Fibroblast of skin of left quadriceps (primary cell): ENCODE measurements at regions not wholly inside any gene's neighbourhood (a gene's known extent, or its start where the extent isn't known, plus 50 kb on each side); places are given as distances from the start of the nearest gene placed in this dataset.
A peak's percentile ranks its signal among the peaks of the same experiment; 100 is the strongest.
"Not testable (repeated sequence)": the region's sequence is repeated elsewhere in the genome, so short reads cannot be mapped to it uniquely, and the experiment has no call there.

Experiments used
- DNase-seq, 2 experiments: peaks; one replicate each; pipeline ENCODE4 v3.0.0-alpha.2; 2013; ENCODE audit warnings: low read depth in 2 of 2

DNA sequence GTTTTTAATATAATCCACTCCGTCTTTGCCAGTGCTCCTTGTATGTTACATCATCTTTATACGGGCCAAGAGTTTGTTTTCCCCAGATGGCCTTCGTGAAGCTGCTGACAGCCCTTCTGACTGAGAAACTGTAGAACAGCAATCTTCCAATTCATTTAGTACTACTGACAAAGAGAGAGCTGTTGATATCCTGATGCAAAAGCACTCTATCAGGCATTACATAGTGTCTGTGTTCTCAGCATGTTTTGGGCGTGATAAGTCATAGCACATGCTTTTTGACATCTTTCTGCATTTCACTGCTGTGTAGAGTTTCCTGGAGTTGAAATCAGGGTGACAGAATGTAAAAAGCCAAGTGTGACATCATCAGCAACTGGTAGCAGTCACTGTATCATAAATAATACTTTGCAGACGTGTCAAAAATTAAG is 746.3 kb upstream of the FAM241A start:
- peak; percentile 69 to 71 for DNase-seq

DNA sequence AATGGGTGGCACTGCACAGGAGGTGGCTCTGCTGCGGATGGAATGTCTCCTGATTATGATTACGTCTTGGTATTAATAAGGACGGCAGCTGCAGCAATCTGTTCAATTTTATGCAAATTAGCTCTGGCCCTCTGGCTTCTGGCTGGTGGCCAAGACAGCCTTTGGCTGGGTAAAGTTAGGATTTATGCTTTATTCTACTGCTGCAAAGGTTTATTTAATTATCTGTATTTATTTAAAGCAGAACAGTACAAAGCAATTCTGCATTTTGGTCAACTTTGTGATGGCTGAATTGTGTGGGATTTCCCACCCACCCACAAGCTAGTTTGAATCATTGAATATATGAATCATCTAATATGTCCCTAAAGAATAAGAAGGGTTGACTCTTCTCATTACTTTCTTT is 745.6 kb upstream of the FAM241A start:
- peak; percentile 38 to 50 for DNase-seq

DNA sequence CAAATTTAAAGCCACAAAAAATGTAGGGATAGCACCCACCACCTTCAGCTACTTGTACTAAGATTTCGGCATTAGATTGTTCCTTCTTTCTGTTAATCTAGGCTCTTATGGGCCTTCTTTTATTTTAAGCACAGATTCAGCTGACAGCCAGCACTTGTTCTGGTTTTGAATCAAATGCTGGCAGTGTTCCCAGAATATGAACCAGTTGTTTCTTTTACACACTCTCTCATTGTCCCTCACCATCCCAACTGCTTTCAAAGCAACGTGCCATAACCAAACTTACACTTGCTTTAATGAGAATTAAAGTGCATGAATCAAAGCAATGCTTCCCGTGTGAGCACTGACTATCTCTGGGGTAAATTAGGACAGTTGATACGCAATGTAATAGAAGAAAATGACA is 744.5 kb upstream of the FAM241A start:
- DNase-seq: peak; percentile 56 to 58

DNA sequence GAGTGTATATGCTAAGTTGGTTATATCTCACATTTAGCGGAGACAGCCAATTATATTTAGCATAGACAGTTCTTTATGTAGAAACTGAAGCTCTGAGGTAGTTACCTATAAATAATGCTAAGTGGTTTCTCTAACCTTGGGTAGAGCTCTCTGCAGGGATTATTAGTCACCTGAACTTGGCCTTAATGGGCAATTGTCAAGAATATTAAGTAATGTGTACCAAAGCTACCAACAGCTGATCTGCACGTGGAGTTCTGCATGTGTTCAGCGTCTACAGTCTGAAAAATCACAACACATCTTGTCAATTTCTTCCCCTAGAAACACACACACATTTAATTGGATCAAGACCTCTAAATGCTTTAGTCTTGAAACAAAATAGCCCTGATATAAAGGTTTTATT is 740.6 kb upstream of the FAM241A start:
- DNase-seq: no peak

DNA sequence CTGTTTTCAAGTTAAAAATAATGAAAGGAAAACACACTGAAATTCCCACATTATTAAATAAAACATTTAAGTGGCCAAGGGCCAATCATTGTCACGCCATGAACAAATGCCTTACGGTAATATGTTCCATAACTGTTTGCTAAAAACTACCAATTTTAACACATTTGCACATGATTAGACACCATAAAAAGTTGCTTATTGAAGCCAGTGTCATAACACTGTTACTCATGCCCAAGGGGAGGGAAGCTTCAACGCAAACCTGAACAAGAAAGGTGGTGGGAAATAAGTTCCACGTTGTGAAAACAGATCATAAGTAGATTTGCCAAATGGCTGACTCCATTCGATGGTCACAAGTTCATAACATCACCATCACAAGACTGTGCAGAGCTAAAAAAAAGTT is 739.3 kb upstream of the FAM241A start:
- DNase-seq: no peak

DNA sequence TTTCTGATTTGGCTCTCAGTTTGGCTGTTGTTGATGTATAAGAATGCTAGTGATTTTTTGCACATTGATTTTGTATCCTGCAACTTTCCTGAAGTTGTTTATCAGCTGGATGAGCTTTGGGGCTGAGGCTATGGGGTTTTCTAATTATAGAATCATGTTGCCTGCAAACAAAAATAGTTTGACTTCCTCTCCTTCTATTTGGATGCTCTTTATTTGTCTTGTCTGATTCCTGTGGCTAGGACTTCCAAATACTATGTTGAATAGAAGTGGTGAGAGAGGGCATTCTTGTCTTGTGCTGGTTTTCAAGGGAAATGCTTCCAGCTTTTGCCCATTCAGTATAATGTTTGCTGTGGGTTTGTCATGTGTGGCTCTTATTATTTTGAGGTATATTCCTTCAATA is 734.7 kb upstream of the FAM241A start:
- no peak for DNase-seq

DNA sequence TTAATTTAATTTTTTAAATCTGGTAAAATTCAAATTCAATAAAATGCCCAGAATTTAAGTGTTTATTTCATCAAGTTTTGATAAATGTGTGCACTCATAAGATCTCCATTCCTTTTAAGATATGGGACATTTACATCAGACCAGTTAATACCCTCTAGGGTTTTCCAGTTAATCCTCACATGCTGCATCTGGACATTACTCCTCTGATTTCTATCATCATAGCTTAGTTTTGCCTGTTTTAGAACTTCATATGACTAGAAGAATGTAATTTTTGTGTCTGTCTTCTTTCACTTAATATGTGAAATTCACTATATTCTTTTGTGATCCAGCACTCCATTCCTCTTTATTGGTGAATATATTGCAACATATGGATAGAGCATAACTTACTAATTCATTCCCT is 727.7 kb upstream of the FAM241A start:
- no peak for DNase-seq

DNA sequence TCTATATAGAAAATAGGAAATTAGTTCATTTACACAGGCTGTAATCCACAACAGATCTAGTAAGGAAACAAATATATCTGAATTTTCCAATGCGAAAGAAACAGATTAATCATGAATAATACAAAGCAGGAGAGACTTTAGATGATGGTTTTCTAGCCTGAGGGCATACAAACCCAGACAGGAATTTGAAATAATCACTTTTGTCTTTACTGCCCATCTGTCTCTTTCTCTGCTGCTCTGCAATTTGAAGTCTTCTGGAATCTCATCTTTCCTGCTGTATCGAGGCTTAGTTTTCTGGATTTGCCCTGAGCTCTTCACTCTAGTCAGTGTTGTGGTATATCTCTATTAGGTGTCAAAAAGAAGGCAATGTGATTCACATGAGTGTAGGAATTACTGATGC is 711.8 kb upstream of the FAM241A start:
- DNase-seq: no peak

DNA sequence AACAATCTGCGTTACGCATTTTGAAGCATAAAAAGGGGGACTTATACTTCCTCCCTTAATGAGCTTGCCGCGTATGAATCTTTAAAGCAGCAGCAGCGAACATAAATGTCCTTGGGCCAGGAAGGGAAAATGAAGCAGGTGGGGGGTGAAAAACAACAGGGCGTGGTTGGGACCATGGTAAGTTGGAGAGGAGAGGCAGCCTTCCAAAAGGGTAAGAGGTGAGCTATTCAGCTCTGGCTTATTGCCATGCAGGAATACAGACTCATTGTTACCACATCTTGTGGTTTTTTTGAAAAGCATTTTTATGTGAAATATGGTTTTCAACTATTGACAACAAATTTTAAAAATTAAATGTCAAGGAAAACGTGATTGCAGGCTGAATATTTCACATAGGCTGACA is 710.7 kb upstream of the FAM241A start:
- DNase-seq: peak; percentile 46 to 48

DNA sequence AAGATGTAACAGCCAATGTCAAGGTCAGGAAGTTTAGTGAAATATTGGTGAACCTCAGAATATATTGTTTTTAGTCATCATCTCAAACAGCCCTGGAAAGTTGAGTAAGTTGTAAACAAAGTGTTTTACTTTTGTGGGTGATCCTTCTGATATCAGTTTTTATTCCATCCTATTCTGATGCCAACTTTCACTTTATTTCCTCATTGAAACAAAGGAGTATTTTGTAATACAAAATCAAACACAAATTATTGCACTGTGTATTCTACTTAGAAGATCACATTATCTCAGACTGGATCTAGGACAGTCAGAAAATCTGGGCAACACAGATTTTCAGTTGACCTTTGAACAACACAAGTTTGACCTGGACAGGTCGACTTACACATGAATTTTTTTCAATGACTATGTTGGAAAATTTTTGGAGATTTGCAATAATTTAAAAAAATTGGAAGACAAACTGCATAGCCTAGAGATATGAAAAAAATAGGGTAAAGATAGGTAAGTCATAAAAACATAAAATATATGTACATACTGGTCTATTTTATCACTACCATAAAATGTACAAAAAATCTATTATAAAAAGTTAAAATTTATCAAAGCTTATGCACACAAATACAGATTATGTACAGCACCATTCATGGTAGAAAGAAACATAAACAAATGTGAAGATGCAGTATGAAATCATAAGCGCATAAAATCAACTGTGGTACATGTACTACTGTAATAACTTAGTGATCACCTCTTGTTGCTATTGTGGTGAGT is 709.1 kb upstream of the FAM241A start:
- no peak for DNase-seq

DNA sequence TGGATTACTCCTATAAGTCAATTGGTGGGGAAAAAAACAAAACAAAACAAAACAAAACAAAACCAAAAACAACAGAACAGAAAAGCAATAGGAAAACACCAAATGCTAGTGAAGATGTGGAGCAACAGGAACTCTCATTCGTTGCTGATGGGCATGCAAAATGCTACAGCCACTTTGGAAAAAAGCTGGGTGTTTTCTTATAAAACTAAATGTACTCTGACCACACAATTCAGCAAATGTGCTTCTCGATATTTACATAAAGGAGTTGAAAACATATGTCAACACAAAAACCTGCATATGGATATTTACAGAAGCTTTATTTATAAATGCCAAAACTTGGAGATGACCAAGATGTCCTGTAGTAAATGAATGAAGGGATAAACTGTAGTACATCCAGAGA is 703.6 kb upstream of the FAM241A start:
- no peak for DNase-seq

DNA sequence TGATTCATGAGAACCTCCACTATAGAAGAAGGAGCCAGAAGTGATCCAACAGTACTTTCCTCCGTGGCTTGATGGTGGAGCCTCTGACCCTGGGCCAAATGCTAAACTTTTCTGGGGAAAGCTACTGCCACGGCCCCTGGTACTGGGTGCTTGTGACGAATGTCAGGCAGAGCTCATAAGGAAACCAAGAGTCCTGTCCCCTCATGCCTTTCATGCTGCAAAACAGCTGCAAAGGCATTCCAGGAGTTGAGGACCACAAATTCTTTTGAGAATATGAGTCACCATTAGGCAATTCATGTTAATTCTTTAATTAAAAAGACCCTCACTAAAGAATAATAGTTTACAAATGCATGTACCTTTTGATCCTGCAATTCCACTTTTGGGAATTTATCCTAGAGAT is 700.4 kb upstream of the FAM241A start:
- not testable (repeated sequence) for DNase-seq

DNA sequence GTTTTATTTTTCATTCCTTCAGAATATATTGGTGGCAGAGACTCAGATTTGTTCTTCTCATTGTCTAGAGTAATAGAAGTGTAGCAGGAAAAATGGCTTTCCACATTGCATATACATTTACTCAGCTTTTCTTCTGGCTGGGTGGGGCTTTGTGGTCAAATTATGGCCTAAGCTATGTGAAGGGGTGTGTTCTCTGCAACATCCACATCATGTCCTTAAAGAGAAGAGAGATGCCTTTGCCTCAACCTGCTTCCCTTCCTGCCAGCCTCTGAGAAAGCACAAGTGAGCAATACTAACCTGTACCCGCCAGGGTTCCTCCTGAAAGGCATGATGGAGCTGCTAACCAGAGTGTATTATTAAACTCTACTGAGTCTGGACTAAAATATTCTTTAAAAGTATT is 695.6 kb upstream of the FAM241A start:
- DNase-seq: no peak

DNA sequence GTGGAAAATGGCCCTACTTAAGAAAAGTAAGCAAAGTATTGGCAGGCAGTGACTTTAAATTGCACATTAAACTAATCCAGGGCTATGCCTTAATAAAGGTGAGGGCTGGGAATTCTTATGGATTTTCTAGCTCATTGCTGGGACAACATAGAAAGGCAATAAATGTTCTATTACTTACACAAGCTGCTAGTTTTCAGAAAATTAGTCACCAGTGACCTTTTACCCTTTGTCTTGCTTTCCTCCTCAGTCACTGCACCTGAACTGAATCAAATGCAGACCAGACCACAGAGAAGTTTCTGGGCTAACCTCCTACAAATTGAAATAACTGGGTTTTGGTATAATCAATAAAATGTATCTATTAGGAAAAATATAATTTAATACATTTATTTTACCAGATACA is 694.4 kb upstream of the FAM241A start:
- DNase-seq: no peak

DNA sequence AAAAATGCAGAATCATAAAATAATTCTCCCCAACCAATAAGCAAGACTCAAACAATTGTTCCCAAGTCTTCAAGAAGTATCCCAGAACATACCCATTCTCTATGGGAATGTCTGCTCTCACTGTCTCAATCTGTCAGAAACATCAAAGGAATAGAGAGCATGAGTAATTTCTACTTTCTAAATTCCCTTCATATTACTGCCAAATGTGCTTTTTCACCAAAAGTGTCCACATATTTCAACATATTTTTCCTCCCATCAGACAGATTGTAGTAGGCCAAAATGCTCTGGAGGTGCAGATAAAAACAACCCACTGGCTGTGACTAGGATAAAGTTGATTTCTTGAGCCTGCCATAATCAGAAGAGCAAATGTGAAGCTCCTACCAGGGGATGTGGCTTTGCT is 692.0 kb upstream of the FAM241A start:
- no peak for DNase-seq

DNA sequence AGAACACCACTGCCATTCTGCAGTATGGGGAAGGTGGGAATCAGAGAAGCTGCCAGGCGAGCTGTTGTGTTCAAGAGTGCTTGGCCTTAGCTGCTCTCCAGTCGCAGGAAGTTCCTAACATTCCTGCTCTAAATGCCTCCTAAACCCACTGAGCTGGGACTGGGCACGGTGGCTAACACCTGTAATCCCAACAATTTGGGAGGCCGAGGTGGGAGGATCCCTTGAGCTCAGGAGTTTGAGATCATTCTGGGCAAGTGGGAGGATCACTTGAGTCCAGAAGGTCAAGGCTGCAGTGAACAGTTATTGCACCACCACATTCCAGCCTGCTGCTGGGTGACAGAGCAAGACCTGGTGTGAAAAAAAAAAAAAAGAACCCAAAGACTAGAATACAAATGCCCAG is 690.3 kb upstream of the FAM241A start:
- no peak for DNase-seq

DNA sequence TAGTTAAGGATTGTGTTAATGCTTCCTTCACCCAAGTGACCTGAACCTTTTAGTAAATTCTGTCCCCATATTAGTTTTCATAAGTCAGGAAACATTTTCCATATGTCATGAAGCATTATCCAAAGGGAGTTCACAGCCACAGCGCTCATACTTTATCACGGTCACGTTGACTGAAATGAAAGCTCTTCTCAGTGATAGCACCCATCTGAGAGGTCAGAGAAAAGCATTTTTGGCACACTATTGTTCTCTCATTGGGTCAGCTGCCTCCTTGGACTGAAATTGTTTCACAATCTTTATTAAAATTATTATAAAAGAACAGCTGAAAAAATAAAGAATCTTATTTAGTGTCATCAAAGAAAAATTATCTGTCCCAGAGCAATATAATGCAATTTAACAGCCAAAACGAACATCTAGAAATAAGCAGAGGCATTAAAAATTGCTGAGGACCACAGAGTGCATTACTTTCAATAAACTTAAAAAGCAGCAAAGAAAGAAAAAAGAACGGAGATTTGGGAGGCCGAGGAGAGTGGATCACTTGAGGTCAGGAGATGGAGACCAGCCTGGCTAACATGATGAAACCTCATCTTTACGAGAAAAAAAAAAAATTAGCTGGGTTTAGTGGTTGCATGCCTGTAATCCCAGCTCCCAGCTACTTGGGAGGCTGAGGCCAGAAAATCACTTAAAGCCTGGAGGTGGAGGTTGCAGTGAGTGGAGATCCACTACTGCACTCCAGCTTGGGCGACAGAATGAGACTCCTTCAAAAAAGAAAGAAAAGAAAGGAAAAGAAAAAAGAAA is 680.8 kb upstream of the FAM241A start:
- no peak for DNase-seq

DNA sequence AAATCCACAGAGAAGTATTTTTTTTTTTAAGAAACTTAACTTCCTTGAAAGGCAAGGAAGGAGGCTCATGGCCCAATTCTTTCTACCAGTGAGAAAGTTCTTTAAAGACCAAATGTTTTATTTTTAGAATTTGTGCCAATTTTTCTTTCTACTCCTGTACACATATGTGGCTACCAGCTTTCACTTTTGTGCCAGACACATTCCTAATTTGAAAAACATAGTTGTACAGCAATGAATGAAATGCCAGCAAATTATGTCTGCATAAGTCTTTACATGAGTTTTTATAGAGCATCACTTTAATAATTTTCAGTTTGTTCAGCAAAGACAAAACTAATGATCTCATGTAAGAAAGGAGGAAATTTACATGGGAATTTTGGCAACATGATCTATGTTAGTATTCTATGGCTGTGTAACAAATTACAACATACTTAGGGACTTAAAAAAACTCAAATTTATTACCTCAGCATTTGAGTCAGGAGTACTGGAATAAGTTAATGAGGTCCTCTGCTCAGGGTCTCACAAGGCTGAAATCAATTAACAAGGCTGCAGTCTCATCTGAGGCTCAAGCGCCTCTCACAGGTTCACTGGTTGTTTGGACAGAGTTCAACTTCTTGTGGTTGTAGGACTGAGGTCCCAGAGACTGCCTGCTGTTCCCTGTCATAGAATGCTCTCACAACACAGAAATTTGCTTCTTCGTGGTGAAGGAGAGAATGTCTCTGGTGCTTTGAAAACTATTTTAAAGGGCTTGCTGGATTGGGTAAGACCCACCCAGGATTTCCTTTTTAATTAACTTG is 678.2 kb upstream of the FAM241A start:
- DNase-seq: peak; percentile 45 to 52

DNA sequence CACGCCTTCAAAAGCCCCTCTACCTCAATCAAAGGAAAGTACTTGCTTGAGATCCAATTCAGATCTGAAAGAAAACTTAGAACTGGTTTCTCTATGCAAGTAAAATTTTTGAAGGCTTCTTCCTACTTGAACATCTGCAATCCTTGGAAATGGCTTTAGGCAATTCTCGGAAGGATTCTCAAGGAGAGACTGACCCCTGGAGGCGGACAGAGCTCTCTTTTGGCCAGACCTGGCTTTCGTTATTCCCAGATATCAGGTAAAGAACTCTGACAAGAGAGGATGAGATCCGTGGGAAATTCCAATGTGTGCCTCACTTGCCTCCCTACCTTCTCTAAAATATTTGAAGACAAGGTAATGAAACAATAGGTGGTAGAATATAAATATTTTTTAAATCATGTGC is 670.3 kb upstream of the FAM241A start:
- DNase-seq: peak in 1 of 2 experiments; percentile 24

DNA sequence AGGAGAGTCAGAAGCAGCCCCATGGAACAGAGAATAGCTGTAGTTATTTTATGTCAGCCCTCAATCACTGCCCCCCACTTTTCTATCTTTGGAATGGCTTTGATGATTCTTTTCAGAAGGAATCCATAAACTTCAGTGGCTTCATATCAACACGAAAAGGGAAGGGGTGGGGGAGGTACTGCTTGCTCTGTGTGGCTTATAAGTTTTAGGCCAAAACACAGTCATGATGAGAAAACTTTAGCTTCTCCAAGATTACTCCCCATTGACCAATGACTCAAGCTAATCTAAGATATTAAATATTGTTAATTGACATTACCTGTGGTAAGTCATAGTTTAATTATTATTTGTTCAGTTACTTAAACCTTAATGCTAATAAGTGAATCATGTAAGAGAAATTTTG is 669.6 kb upstream of the FAM241A start:
- DNase-seq: no peak

DNA sequence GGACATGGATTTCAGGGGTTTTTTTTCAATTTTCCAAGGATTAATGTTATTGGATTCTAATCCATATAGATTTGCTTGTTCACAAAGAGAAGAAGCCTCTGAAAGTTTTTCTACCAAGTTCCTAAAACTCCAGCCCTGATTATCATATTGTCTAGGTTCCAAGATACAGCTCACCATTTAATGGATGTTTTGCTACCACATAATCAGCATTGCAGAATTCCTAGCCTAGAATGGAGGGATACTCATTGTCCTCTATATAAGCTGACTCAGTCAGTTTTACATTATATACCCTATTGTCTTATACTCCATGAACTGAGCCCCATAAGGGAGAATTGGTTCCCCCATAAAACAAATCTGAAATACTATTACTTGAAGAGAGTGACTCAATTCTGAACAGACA is 664.7 kb upstream of the FAM241A start:
- no peak for DNase-seq

DNA sequence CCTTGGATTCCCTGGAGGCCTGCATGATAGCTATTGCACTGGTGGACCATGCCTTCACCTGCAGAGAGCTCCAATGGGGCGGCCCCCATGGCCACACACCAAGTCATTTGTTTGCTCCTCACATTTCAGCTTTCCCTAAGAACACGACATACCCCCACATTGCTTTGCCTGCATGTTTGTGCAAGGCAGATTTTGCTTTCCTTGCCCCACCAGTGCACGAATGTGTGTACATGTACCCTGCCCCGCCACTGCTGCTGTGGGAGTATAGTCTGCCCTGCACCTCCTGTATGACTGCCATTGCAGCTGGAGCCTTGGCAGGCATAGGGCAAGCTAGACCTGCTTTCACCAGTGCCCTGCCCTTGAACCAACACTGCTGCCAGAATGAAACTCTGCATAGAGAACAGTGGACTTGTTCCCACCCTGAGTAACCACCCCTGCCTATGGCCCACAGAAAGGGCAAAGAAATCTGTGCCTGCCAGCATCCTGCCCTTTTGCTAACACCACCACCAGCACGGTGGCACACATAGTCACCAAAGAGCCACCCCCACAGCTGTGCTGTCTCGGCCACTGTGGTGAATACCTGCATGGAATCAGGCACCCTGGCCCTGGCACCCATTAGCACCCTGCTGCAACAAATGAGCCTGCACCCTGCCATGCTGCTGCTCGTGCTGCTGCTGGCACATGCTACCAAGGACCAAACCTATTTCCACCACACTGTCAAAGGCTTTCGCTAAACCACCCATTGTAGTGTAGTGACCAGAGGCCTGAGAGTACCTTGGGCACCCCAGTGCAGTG is 661.7 kb upstream of the FAM241A start:
- DNase-seq: no peak
